Prostate gland (tissue), 2 donors: ENCODE measurements at regions not wholly inside any gene's neighbourhood (a gene's known extent, or its start where the extent isn't known, plus 50 kb on each side); places are given as distances from the start of the nearest gene placed in this dataset.

Experiments
- CTCF ChIP-seq, 4 experiments: fragments of 200-600 bp in 2 of 4; fragments of 450-650 bp in 2 of 4; sonication (generic) in 2 of 4; IDR thresholded peaks; 1 replicate in 3 of 4; 2 replicates in 1 of 4; pipeline ENCODE4 v1.5.1; 2016 to 2019; ENCODE audit warnings: antibody characterized with exemption in 4 of 4, mild to moderate bottlenecking in 2 of 4, moderate library complexity in 2 of 4
- POLR2A ChIP-seq: fragments of 450-650 bp; IDR thresholded peaks from one replicate; pipeline ENCODE4 v1.6.1; 2016; ENCODE audit warnings: antibody characterized with exemption, mild to moderate bottlenecking
- POLR2AphosphoS5 ChIP-seq: sonication (generic); formaldehyde crosslinking; IDR thresholded peaks from one replicate; pipeline ENCODE4 v1.6.1; 2017; ENCODE audit warnings: antibody characterized with exemption

- TF ChIP-seq CTCF (IDR thresholded peaks at IDR 0.05) = no peak
- TF ChIP-seq POLR2A = no peak
- no peak for TF ChIP-seq POLR2AphosphoS5
Observed at GRCh38 chr2:65604246-65604645, 171.8 kb upstream of the SPRED2 start.
